ENCODE measurements at regions not wholly inside any gene's neighbourhood (a gene's known extent, or its start where the extent isn't known, plus 50 kb on each side); places are given as distances from the start of the nearest gene placed in this dataset.

GRCh38 chr2:15780234-15780633, 160.1 kb upstream of the MYCN start:
- 79 to 84% methylated on average over 6 to 7 of the region's 7 CpGs for WGBS, 2 donors
- Histone ChIP-seq H3K36me3 (no peaks in the 10 kb centered on the region), H3K9me3 (no peaks in the 10 kb centered on the region), H3K27ac (no peak overlapping the region), H3K4me1 (no peaks in the 10 kb centered on the region), H3K27me3 (no peaks in the 10 kb centered on the region), H3K4me3 (no peak overlapping the region)
- no peak for TF ChIP-seq POLR2AphosphoS5 (IDR thresholded peaks at IDR 0.05)
- no peak for TF ChIP-seq EP300 (IDR thresholded peaks at IDR 0.05)
- no peak for TF ChIP-seq POLR2A (IDR thresholded peaks at IDR 0.05)
- TF ChIP-seq CTCF (IDR thresholded peaks at IDR 0.05) = no peak
- DNase-seq (no peak), ATAC-seq (ENCODE audit: low FRiP score in 2 of 2) (no peak)

- Histone ChIP-seq H3K27ac (no peak overlapping the region), H3K27me3 (no peaks in the 10 kb centered on the region), H3K36me3 (no peaks in the 10 kb centered on the region), H3K4me3 (no peak overlapping the region), H3K4me1 (no peaks in the 10 kb centered on the region), H3K9me3 (no peaks in the 10 kb centered on the region)
- DNase-seq (peak in 1 of 2 donors; percentile 42), ATAC-seq (ENCODE audit: low FRiP score in 2 of 2) (peak in 1 of 2 donors; percentile 2)
- TF ChIP-seq CTCF (IDR thresholded peaks at IDR 0.05) = no peak
- no peak for TF ChIP-seq POLR2A (IDR thresholded peaks at IDR 0.05)
- no peak for TF ChIP-seq EP300 (IDR thresholded peaks at IDR 0.05)
- no peak for TF ChIP-seq POLR2AphosphoS5 (IDR thresholded peaks at IDR 0.05)
- 79 to 89% methylated on average over 7 to 9 of the region's 9 CpGs for WGBS, 2 donors
These were observed 159.3 kb upstream of the MYCN start for GRCh38 chr2:15780912-15781574.

- no peaks in the 10 kb centered on the region for H3K27me3 ChIP-seq
- H3K27ac ChIP-seq = no peak overlapping the region
- H3K4me1 ChIP-seq = no peaks in the 10 kb centered on the region
- no peaks in the 10 kb centered on the region for H3K9me3 ChIP-seq
- WGBS, 2 donors = 47 to 61% methylated on average over 7 to 16 of the region's 16 CpGs
- TF ChIP-seq POLR2A (IDR thresholded peaks at IDR 0.05) (no peak), CTCF (IDR thresholded peaks at IDR 0.05) (no peak), POLR2AphosphoS5 (IDR thresholded peaks at IDR 0.05) (no peak), EP300 (IDR thresholded peaks at IDR 0.05) (no peak)
- no peak for ATAC-seq (ENCODE audit: low FRiP score in 2 of 2)
- no peaks in the 10 kb centered on the region for H3K36me3 ChIP-seq
- DNase-seq = peak in 1 of 2 donors; percentile 52
- no peak overlapping the region for H3K4me3 ChIP-seq
These were observed 158.2 kb upstream of the MYCN start for GRCh38 chr2:15782009-15782751.

- H3K36me3 ChIP-seq = no peaks in the 10 kb centered on the region
- H3K9me3 ChIP-seq = no peaks in the 10 kb centered on the region
- no peaks in the 10 kb centered on the region for H3K4me1 ChIP-seq
- no peak overlapping the region for H3K4me3 ChIP-seq
- TF ChIP-seq CTCF (IDR thresholded peaks at IDR 0.05) = no peak
- no peak for TF ChIP-seq POLR2A (IDR thresholded peaks at IDR 0.05)
- no peak for TF ChIP-seq EP300 (IDR thresholded peaks at IDR 0.05)
- TF ChIP-seq POLR2AphosphoS5 (IDR thresholded peaks at IDR 0.05) = no peak
- ATAC-seq (ENCODE audit: low FRiP score in 2 of 2) = no peak
- 87% methylated on average over 7 of the region's 7 CpGs for WGBS, 2 donors
- no peak for DNase-seq
- no peaks in the 10 kb centered on the region for H3K27me3 ChIP-seq
- no peak overlapping the region for H3K27ac ChIP-seq
These were observed 157.5 kb upstream of the MYCN start for GRCh38 chr2:15782769-15783294.
